Gastroesophageal sphincter (tissue), 3 donors: ENCODE measurements at regions not wholly inside any gene's neighbourhood (a gene's known extent, or its start where the extent isn't known, plus 50 kb on each side); places are given as distances from the start of the nearest gene placed in this dataset.

Source experiments
- CTCF ChIP-seq, 4 experiments: fragments of 200-600 bp in 2 of 4; fragments of 450-650 bp in 2 of 4; sonication (generic) in 1 of 4; IDR thresholded peaks; one replicate each; pipeline ENCODE4 v1.5.1; 2017 to 2019; ENCODE audit warnings: antibody characterized with exemption in 4 of 4, mild to moderate bottlenecking in 2 of 4, moderate library complexity in 2 of 4
- POLR2A ChIP-seq, 2 donors: fragments of 450-650 bp; IDR thresholded peaks; one replicate each; pipeline ENCODE4 v1.6.1; 2017; ENCODE audit warnings: antibody characterized with exemption in 2 of 2, mild to moderate bottlenecking in 2 of 2, moderate library complexity in 1 of 2

GRCh38 chr9:78609450-78609849 lies 312.5 kb downstream of the PSAT1 start:
- TF ChIP-seq CTCF (IDR thresholded peaks at IDR 0.05): no peak
- no peak for TF ChIP-seq POLR2A (IDR thresholded peaks at IDR 0.05)
